NCI-H748 (cell line): ENCODE measurements at regions not wholly inside any gene's neighbourhood (a gene's known extent, or its start where the extent isn't known, plus 50 kb on each side); places are given as distances from the start of the nearest gene placed in this dataset.
"Not testable (repeated sequence)": the region's sequence is repeated elsewhere in the genome, so short reads cannot be mapped to it uniquely, and the experiment has no call there.

Experiments
- DNase-seq: peaks from one replicate; lab custom pipeline; 2025; ENCODE audit not compliant: unreplicated experiment; lab: John Stamatoyannopoulos, UW

GRCh38 chr1:226461087-226461486 lies 53.2 kb upstream of the PARP1 start:
- no peak for DNase-seq

GRCh38 chr1:226463925-226464586 lies 56.2 kb upstream of the PARP1 start:
- no peak for DNase-seq

- DNase-seq = not testable (repeated sequence)
Measured at GRCh38 chr1:226464587-226464971, 56.7 kb upstream of the PARP1 start.

- DNase-seq = no peak
Measured at GRCh38 chr1:226466296-226466695, 58.4 kb upstream of the PARP1 start.

- no peak for DNase-seq
Measured at GRCh38 chr1:226467443-226467842, 59.5 kb upstream of the PARP1 start.

GRCh38 chr1:226470921-226471866 lies 63.3 kb upstream of the PARP1 start:
- DNase-seq = no peak

- DNase-seq = no peak
Measured at GRCh38 chr1:226473325-226473724, 65.4 kb upstream of the PARP1 start.

- no peak for DNase-seq
Measured at GRCh38 chr1:226474041-226474440, 66.1 kb upstream of the PARP1 start.

- DNase-seq = no peak
Measured at GRCh38 chr1:226474443-226475141, 66.7 kb upstream of the PARP1 start.

- DNase-seq = no peak
Measured at GRCh38 chr1:226475142-226475511, 67.2 kb upstream of the PARP1 start.

- DNase-seq = no peak
Measured at GRCh38 chr1:226476066-226476465, 68.2 kb upstream of the PARP1 start.

GRCh38 chr1:226476648-226477319 lies 68.9 kb upstream of the PARP1 start:
- DNase-seq = no peak

GRCh38 chr1:226479474-226479873 lies 69.1 kb upstream of the STUM start:
- DNase-seq = no peak

GRCh38 chr1:226480461-226480860 lies 68.1 kb upstream of the STUM start:
- no peak for DNase-seq

GRCh38 chr1:226481133-226481532 lies 67.4 kb upstream of the STUM start:
- DNase-seq = no peak

GRCh38 chr1:226482196-226482595 lies 66.4 kb upstream of the STUM start:
- no peak for DNase-seq

GRCh38 chr1:226482975-226483700 lies 65.4 kb upstream of the STUM start:
- DNase-seq = no peak

- peak; percentile 11 for DNase-seq
Measured at GRCh38 chr1:226485192-226485591, 63.4 kb upstream of the STUM start.

GRCh38 chr1:226486161-226486560 lies 62.4 kb upstream of the STUM start:
- DNase-seq = no peak

- DNase-seq = no peak
Measured at GRCh38 chr1:226487921-226488320, 60.6 kb upstream of the STUM start.
